ENCODE measurements at regions not wholly inside any gene's neighbourhood (a gene's known extent, or its start where the extent isn't known, plus 50 kb on each side); places are given as distances from the start of the nearest gene placed in this dataset.

GRCh38 chr3:103672346-103672745 lies 1237.5 kb downstream of the ZPLD1 start:
- DNase-seq (ENCODE audit: low read depth) = no peak
- no peak for TF ChIP-seq CTCF (IDR thresholded peaks at IDR 0.05; ENCODE audit: insufficient read depth, low read length)
- no peak overlapping the region for H3K4me3 ChIP-seq (ENCODE audit: low read depth, low read length)

GRCh38 chr3:103684904-103685303 lies 1250.1 kb downstream of the ZPLD1 start:
- DNase-seq (ENCODE audit: low read depth) = no peak
- no peak overlapping the region for H3K4me3 ChIP-seq (ENCODE audit: low read depth, low read length)
- no peak for TF ChIP-seq CTCF (IDR thresholded peaks at IDR 0.05; ENCODE audit: insufficient read depth, low read length)

- no peak overlapping the region for H3K4me3 ChIP-seq (ENCODE audit: low read depth, low read length)
- no peak for DNase-seq (ENCODE audit: low read depth)
- TF ChIP-seq CTCF (IDR thresholded peaks at IDR 0.05; ENCODE audit: insufficient read depth, low read length) = no peak
Measured at GRCh38 chr3:103685939-103686338, 1251.1 kb downstream of the ZPLD1 start.

GRCh38 chr3:103690536-103690935 lies 1255.7 kb downstream of the ZPLD1 start:
- no peak for TF ChIP-seq CTCF (IDR thresholded peaks at IDR 0.05; ENCODE audit: insufficient read depth, low read length)
- no peak overlapping the region for H3K4me3 ChIP-seq (ENCODE audit: low read depth, low read length)
- no peak for DNase-seq (ENCODE audit: low read depth)

GRCh38 chr3:103693831-103694230 lies 1259.0 kb downstream of the ZPLD1 start:
- H3K4me3 ChIP-seq (ENCODE audit: low read depth, low read length) = no peak overlapping the region
- no peak for TF ChIP-seq CTCF (IDR thresholded peaks at IDR 0.05; ENCODE audit: insufficient read depth, low read length)
- no peak for DNase-seq (ENCODE audit: low read depth)

GRCh38 chr3:103698646-103699045 lies 1263.8 kb downstream of the ZPLD1 start:
- H3K4me3 ChIP-seq (ENCODE audit: low read depth, low read length) = no peak overlapping the region
- no peak for DNase-seq (ENCODE audit: low read depth)
- TF ChIP-seq CTCF (IDR thresholded peaks at IDR 0.05; ENCODE audit: insufficient read depth, low read length) = no peak

- H3K4me3 ChIP-seq (ENCODE audit: low read depth, low read length) = no peak overlapping the region
- no peak for TF ChIP-seq CTCF (IDR thresholded peaks at IDR 0.05; ENCODE audit: insufficient read depth, low read length)
- DNase-seq (ENCODE audit: low read depth) = no peak
Measured at GRCh38 chr3:103699228-103699627, 1264.4 kb downstream of the ZPLD1 start.

All from fibroblast of the aortic adventitia (primary cell).